ENCODE measurements at regions not wholly inside any gene's neighbourhood (a gene's known extent, or its start where the extent isn't known, plus 50 kb on each side); places are given as distances from the start of the nearest gene placed in this dataset.

DNA sequence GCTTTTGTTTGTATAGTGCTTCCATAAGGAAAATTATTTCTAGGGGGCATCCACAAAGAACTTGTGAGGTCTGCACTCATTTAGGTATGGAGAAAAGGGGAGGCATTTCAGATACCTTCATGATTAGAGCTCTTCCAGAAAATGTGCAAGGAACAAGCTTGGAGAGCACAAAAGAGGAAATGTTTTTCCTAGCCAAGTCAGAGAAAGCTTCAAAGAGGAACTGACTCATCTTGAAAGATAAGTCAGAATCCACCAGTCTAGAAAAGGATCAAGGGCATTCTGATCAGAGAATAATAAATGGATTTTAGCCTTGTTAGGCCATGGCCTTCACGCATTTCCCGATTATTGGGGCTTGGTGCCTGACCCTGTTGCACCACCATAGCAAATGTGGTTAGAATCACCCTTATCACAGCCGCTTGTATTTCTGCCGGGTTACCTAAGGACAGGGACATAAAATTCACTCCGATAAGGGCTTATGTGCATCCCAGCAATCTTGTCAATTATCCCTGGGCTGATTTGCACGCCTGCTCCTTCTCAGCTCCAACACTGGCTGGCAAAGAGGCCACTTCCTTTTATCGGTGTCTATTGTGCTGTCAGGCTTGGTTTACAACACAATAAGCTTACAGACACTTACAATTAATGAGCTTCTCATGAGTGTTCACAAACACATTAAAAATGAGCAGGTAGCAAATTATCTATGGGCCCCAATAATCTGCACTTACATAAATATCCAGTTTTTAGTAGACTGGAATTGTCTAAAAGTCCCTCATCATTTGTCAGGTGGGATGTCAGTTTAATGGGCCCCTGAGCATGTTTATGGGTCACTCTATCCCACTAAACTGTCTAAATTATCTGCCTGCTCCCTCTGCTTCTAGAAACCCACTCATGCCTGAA is 613.5 kb downstream of the SOX6 start:
- Histone ChIP-seq H3K36me3 (no peaks in the 10 kb centered on the region), H3K9me3 (no peaks in the 10 kb centered on the region), H3K27ac (no peak overlapping the region), H3K4me1 (no peaks in the 10 kb centered on the region), H3K27me3 (no peaks in the 10 kb centered on the region), H3K4me3 (no peak overlapping the region)
- ATAC-seq, result no peak
- 56 to 84% methylated on average over 3 to 7 of the region's 7 CpGs for WGBS, 2 donors (ENCODE audit: low coverage in 1 of 2)
- TF ChIP-seq POLR2A (IDR thresholded peaks at IDR 0.05) (no peak), POLR2AphosphoS5 (IDR thresholded peaks at IDR 0.05) (no peak), EP300 (IDR thresholded peaks at IDR 0.05) (no peak)
- TF ChIP-seq, protein P1, sequence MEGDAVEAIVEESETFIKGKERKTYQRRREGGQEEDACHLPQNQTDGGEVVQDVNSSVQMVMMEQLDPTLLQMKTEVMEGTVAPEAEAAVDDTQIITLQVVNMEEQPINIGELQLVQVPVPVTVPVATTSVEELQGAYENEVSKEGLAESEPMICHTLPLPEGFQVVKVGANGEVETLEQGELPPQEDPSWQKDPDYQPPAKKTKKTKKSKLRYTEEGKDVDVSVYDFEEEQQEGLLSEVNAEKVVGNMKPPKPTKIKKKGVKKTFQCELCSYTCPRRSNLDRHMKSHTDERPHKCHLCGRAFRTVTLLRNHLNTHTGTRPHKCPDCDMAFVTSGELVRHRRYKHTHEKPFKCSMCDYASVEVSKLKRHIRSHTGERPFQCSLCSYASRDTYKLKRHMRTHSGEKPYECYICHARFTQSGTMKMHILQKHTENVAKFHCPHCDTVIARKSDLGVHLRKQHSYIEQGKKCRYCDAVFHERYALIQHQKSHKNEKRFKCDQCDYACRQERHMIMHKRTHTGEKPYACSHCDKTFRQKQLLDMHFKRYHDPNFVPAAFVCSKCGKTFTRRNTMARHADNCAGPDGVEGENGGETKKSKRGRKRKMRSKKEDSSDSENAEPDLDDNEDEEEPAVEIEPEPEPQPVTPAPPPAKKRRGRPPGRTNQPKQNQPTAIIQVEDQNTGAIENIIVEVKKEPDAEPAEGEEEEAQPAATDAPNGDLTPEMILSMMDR (IDR thresholded peaks at IDR 0.05), result no peak

DNA sequence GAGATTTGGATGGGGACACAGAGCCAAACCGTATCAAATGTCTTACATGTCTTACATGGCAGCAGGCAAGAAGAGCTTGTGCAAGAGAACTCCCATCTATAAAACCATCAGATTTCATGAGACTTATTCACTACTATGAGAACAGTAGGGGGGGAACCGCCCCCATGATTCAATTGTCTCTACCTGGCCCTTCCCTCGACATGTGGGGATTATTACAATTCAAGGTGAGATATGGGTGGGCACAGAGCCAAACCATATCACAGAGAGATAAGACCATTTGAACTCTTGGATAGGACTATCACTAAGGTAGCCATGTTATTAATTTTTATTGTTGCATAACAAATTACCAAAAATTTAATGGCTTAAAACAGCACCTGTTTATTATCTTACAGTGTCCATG is 611.7 kb downstream of the SOX6 start:
- H3K27ac ChIP-seq, result no peak overlapping the region
- H3K27me3 ChIP-seq, result no peaks in the 10 kb centered on the region
- H3K4me3 ChIP-seq, result no peak overlapping the region
- H3K9me3 ChIP-seq, result no peaks in the 10 kb centered on the region
- ATAC-seq, result no peak
- 89 to 100% methylated on average over 1 to 3 of the region's 3 CpGs for WGBS, 2 donors (ENCODE audit: low coverage in 1 of 2)
- no peaks in the 10 kb centered on the region for H3K36me3 ChIP-seq
- TF ChIP-seq POLR2A (IDR thresholded peaks at IDR 0.05) (no peak), EP300 (IDR thresholded peaks at IDR 0.05) (no peak), POLR2AphosphoS5 (IDR thresholded peaks at IDR 0.05) (no peak)
- TF ChIP-seq, protein P1 (IDR thresholded peaks at IDR 0.05), result no peak
- no peaks in the 10 kb centered on the region for H3K4me1 ChIP-seq

DNA sequence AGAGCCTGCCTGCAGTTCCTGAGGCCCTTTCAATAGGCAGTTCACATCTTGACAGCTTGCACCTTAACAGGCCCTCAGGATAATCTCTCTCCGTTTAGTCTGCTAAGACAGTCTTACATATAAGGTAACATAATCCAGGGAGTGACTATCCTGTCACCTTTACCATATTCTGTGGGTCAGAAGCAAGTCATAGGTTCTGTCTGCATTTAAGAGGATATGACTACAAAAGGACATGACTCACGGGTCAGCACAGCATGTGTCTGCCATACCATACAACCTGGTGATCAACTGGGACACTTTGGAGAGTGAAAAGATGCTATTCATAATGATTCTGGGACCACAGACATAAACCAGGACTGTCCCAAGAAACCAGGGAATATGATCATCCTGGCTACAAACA is 611.1 kb downstream of the SOX6 start:
- WGBS, 2 donors (ENCODE audit: low coverage in 1 of 2), result no CpG with 5 or more reads among the region's 2 CpGs
- no peaks in the 10 kb centered on the region for H3K4me1 ChIP-seq
- no peaks in the 10 kb centered on the region for H3K36me3 ChIP-seq
- no peaks in the 10 kb centered on the region for H3K9me3 ChIP-seq
- no peaks in the 10 kb centered on the region for H3K27me3 ChIP-seq
- TF ChIP-seq EP300 (IDR thresholded peaks at IDR 0.05), result no peak
- no peak for TF ChIP-seq POLR2AphosphoS5 (IDR thresholded peaks at IDR 0.05)
- no peak for TF ChIP-seq POLR2A (IDR thresholded peaks at IDR 0.05)
- TF ChIP-seq, protein P1 (IDR thresholded peaks at IDR 0.05), result no peak
- ATAC-seq, result no peak
- no peak overlapping the region for H3K4me3 ChIP-seq
- no peak overlapping the region for H3K27ac ChIP-seq

DNA sequence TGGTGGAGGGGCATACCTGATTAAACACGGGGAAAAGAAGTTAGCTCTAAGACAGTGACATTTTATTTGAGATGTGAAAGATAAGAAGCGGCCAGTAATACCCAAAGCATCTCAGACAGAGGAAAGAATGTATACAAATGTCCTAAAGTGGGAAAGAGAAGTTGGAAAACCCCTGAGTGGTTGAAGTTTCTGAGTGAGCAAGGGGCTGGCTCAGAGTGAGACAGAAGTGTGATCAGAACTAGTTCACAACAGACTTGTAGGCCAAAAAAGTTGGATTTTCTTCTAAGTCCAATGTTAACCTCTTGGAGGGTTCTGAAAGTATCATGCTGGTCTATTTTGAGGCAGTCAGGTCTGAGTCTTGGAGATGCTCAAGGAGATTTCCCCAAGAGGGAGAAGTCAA is 608.7 kb downstream of the SOX6 start:
- Histone ChIP-seq H3K27ac (no peak overlapping the region), H3K36me3 (no peaks in the 10 kb centered on the region), H3K4me1 (no peaks in the 10 kb centered on the region), H3K4me3 (no peak overlapping the region), H3K27me3 (no peaks in the 10 kb centered on the region), H3K9me3 (no peaks in the 10 kb centered on the region)
- 29 to 57% methylated on average over 2 of the region's 2 CpGs for WGBS, 2 donors (ENCODE audit: low coverage in 1 of 2)
- ATAC-seq, result no peak
- TF ChIP-seq POLR2AphosphoS5 (IDR thresholded peaks at IDR 0.05) (no peak), POLR2A (IDR thresholded peaks at IDR 0.05) (no peak), EP300 (IDR thresholded peaks at IDR 0.05) (no peak)
- TF ChIP-seq, protein P1 (IDR thresholded peaks at IDR 0.05), result no peak

DNA sequence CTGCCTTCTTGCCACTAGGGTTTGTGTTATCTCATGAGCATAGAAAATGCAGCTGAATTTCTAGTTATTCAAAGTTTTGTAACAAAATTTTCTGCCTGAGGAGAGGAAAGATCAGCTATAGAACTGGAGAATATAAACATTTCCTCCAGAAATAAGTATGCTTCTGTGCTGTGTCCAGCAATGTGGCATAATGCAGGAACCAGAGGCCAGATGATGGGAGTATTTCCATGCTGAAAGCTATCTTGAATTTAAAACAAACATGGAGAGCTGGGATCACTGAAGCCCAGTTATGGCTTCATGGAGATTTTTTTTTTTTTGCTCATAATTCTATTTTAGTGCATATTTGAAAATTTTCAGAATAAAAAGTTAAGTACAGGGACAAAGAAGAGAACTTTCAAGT is 608.2 kb downstream of the SOX6 start:
- no peaks in the 10 kb centered on the region for H3K27me3 ChIP-seq
- TF ChIP-seq POLR2A (IDR thresholded peaks at IDR 0.05) (no peak), POLR2AphosphoS5 (IDR thresholded peaks at IDR 0.05) (no peak), EP300 (IDR thresholded peaks at IDR 0.05) (no peak)
- TF ChIP-seq, protein P1 (IDR thresholded peaks at IDR 0.05), result no peak
- no peak overlapping the region for H3K27ac ChIP-seq
- ATAC-seq, result no peak
- no peaks in the 10 kb centered on the region for H3K4me1 ChIP-seq
- no peak overlapping the region for H3K4me3 ChIP-seq
- H3K9me3 ChIP-seq, result no peaks in the 10 kb centered on the region
- no peaks in the 10 kb centered on the region for H3K36me3 ChIP-seq
